ENCODE measurements at regions not wholly inside any gene's neighbourhood (a gene's known extent, or its start where the extent isn't known, plus 50 kb on each side); places are given as distances from the start of the nearest gene placed in this dataset.

GRCh38 chr14:86430853-86431252 is 900.9 kb downstream of the FLRT2 start:
- Histone ChIP-seq H3K27me3 (no peaks in the 10 kb centered on the region), H3K79me2 (no peaks in the 10 kb centered on the region), H3K9me3 (ENCODE audit: low read depth) (no peaks in the 10 kb centered on the region), H2AFZ (no peak overlapping the region), H3K27ac (no peak overlapping the region), H3K9me2 (replicated peaks; ENCODE audit: insufficient read depth) (no peaks in the 10 kb centered on the region), H3K4me2 (no peak overlapping the region), H3K4me3 (no peak overlapping the region), H4K20me1 (ENCODE audit: insufficient read depth, poor library complexity, severe bottlenecking) (no peaks in the 10 kb centered on the region), H3K36me3 (replicated peaks; ENCODE audit: insufficient read depth, low read depth) (no peaks in the 10 kb centered on the region), H3K4me1 (ENCODE audit: insufficient read depth) (no peaks in the 10 kb centered on the region)
- no peak for TF ChIP-seq CTCF (IDR thresholded peaks at IDR 0.05; ENCODE audit: poor library complexity)
- no peak for TF ChIP-seq EZH2phosphoT487 (IDR thresholded peaks at IDR 0.05; ENCODE audit: low read depth, severe bottlenecking, unreplicated experiment)
- no peak for TF ChIP-seq EZH2 (IDR thresholded peaks at IDR 0.05; ENCODE audit: borderline replicate concordance)
- 43% methylated on average over 7 of the region's 7 CpGs for WGBS (ENCODE audit: low lambda C conversion rate, missing lambda C conversion rate)
- no peak for DNase-seq (ENCODE audit: low spot score)

- Histone ChIP-seq H4K20me1 (ENCODE audit: insufficient read depth, poor library complexity, severe bottlenecking) (no peaks in the 10 kb centered on the region), H2AFZ (no peak overlapping the region), H3K9me3 (ENCODE audit: low read depth) (no peaks in the 10 kb centered on the region), H3K4me2 (no peak overlapping the region), H3K4me1 (ENCODE audit: insufficient read depth) (no peaks in the 10 kb centered on the region), H3K79me2 (no peaks in the 10 kb centered on the region), H3K9me2 (replicated peaks; ENCODE audit: insufficient read depth) (no peaks in the 10 kb centered on the region), H3K27ac (no peak overlapping the region), H3K27me3 (no peaks in the 10 kb centered on the region), H3K36me3 (replicated peaks; ENCODE audit: insufficient read depth, low read depth) (no peaks in the 10 kb centered on the region), H3K4me3 (no peak overlapping the region)
- no peak for DNase-seq (ENCODE audit: low spot score)
- WGBS (ENCODE audit: low lambda C conversion rate, missing lambda C conversion rate), result 77% methylated on average over 2 of the region's 2 CpGs
- TF ChIP-seq EZH2phosphoT487 (IDR thresholded peaks at IDR 0.05; ENCODE audit: low read depth, severe bottlenecking, unreplicated experiment), result no peak
- TF ChIP-seq EZH2 (IDR thresholded peaks at IDR 0.05; ENCODE audit: borderline replicate concordance), result no peak
- no peak for TF ChIP-seq CTCF (IDR thresholded peaks at IDR 0.05; ENCODE audit: poor library complexity)
Measured at GRCh38 chr14:86423214-86423613, 893.3 kb downstream of the FLRT2 start.

DNA sequence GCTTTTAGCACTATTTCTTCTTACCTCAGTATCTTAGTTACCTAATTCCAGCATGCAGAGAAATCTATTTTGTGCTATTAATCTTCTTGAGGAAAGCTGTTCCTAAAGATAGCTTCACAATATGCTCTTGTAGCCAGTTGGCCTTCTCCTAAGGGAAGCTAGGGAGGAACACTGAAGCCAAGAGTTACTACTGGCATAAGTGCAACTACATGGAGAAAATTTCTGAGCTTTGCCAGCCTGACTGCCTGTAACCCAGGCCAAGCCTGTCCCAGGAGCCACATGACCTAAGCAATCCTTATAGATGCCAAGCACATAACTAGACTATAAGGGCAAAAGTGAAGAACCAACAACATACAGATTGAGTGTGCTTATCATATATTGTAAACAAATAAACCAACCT is 890.2 kb downstream of the FLRT2 start:
- TF ChIP-seq CTCF (IDR thresholded peaks at IDR 0.05; ENCODE audit: poor library complexity), result no peak
- TF ChIP-seq EZH2 (IDR thresholded peaks at IDR 0.05; ENCODE audit: borderline replicate concordance), result no peak
- H3K4me3 ChIP-seq, result no peak overlapping the region

DNA sequence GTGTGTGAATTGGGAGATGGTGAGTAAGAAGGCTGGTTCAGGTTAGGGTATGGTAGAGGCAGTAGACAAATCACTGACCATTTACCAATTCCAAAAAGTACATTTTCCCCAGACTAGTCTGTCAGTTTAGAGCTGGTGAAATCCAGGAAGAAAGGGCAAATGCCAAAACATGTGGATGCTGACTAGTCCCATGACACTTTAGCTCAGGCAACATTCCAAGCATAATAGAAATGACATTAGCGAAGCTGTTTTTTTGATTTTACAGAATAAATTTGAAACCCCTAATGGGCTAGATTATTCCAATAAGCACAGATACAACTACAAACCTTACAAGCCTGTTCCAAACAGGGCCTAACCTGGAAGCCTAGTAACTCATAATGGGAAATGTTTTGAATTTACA is 884.2 kb downstream of the FLRT2 start:
- TF ChIP-seq CTCF (IDR thresholded peaks at IDR 0.05; ENCODE audit: poor library complexity), result no peak
- no peak for TF ChIP-seq EZH2phosphoT487 (IDR thresholded peaks at IDR 0.05; ENCODE audit: low read depth, severe bottlenecking, unreplicated experiment)
- no peak for TF ChIP-seq EZH2 (IDR thresholded peaks at IDR 0.05; ENCODE audit: borderline replicate concordance)
- WGBS (ENCODE audit: low lambda C conversion rate, missing lambda C conversion rate), result 95% methylated on average over 1 of the region's 1 CpG
- Histone ChIP-seq H4K20me1 (ENCODE audit: insufficient read depth, poor library complexity, severe bottlenecking) (no peaks in the 10 kb centered on the region), H3K27ac (no peak overlapping the region), H3K4me1 (ENCODE audit: insufficient read depth) (no peaks in the 10 kb centered on the region), H3K79me2 (no peaks in the 10 kb centered on the region), H2AFZ (no peak overlapping the region), H3K4me3 (no peak overlapping the region), H3K9me3 (ENCODE audit: low read depth) (peaks cover 3% of the 10 kb centered on the region), H3K27me3 (no peaks in the 10 kb centered on the region), H3K9me2 (replicated peaks; ENCODE audit: insufficient read depth) (no peaks in the 10 kb centered on the region), H3K36me3 (replicated peaks; ENCODE audit: insufficient read depth, low read depth) (no peaks in the 10 kb centered on the region), H3K4me2 (no peak overlapping the region)
- DNase-seq (ENCODE audit: low spot score), result no peak

More for the DNA sequence above, 890.2 kb downstream of the FLRT2 start:
- Histone ChIP-seq H3K79me2 (no peaks in the 10 kb centered on the region), H3K27me3 (no peaks in the 10 kb centered on the region), H3K36me3 (replicated peaks; ENCODE audit: insufficient read depth, low read depth) (no peaks in the 10 kb centered on the region), H2AFZ (no peak overlapping the region), H3K9me2 (replicated peaks; ENCODE audit: insufficient read depth) (no peaks in the 10 kb centered on the region), H3K4me1 (ENCODE audit: insufficient read depth) (no peaks in the 10 kb centered on the region), H4K20me1 (ENCODE audit: insufficient read depth, poor library complexity, severe bottlenecking) (no peaks in the 10 kb centered on the region), H3K4me2 (no peak overlapping the region), H3K27ac (no peak overlapping the region), H3K9me3 (ENCODE audit: low read depth) (no peaks in the 10 kb centered on the region)
- DNase-seq (ENCODE audit: low spot score), result no peak

Measured in hepatocyte (in vitro differentiated cells).